ENCODE measurements at regions not wholly inside any gene's neighbourhood (a gene's known extent, or its start where the extent isn't known, plus 50 kb on each side); places are given as distances from the start of the nearest gene placed in this dataset.

DNA sequence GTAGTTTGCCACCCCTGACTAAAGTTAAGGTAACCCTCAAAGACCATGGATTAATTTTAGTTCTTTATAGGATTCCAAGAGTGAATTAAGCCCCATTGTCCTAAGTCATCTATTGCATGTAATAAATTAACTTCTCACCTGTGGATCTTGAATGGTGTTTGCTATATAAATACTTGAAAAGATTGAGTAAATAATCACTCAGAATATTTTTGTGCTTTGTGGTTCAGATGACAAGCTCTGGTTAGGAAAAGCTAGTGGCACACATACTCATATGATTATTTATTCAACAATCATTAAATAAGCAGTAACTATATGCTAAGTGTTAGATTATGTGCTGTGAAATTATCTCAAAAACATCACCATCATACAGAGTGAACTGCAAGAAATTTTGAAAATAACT, 203.2 kb downstream of the OGFRL1 start:
- H3K79me2 ChIP-seq (ENCODE audit: insufficient read depth, low read length) = no peaks in the 10 kb centered on the region
- TF ChIP-seq, protein P1, sequence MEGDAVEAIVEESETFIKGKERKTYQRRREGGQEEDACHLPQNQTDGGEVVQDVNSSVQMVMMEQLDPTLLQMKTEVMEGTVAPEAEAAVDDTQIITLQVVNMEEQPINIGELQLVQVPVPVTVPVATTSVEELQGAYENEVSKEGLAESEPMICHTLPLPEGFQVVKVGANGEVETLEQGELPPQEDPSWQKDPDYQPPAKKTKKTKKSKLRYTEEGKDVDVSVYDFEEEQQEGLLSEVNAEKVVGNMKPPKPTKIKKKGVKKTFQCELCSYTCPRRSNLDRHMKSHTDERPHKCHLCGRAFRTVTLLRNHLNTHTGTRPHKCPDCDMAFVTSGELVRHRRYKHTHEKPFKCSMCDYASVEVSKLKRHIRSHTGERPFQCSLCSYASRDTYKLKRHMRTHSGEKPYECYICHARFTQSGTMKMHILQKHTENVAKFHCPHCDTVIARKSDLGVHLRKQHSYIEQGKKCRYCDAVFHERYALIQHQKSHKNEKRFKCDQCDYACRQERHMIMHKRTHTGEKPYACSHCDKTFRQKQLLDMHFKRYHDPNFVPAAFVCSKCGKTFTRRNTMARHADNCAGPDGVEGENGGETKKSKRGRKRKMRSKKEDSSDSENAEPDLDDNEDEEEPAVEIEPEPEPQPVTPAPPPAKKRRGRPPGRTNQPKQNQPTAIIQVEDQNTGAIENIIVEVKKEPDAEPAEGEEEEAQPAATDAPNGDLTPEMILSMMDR (IDR thresholded peaks at IDR 0.05) = no peak
- H2AFZ ChIP-seq (ENCODE audit: insufficient read depth, low read depth, low read length, poor library complexity, severe bottlenecking) = no peak overlapping the region
- H4K20me1 ChIP-seq (ENCODE audit: insufficient read depth, low read length) = no peaks in the 10 kb centered on the region
- intact Hi-C loops (cut with micrococcal nuclease) = no loop called here
- Mint-ChIP-seq H3K4me3 (no peak overlapping the region), H3K4me1 (peaks cover 15% of the 10 kb centered on the region), H3K27ac (no peak overlapping the region), H3K36me3 (no peaks in the 10 kb centered on the region), H3K9me3 (peaks cover 0 to 1% (median 0%) of the 10 kb centered on the region in 7 donors), H3K27me3 (ENCODE audit: low read depth in 3 of 3) (peaks cover 0 to 4% (median 0%) of the 10 kb centered on the region in 3 donors)
- H3K4me3 ChIP-seq (replicated peaks in 1 of 3; ENCODE audit: low read depth in 2 of 3, low read length in 3 of 3) = no peak overlapping the region
- H3K4me1 ChIP-seq (ENCODE audit: control insufficient read depth in 1 of 2, insufficient read depth in 2 of 2, low read length in 2 of 2) = peaks cover 4 to 5% of the 10 kb centered on the region in 2 donors
- H3K27me3 ChIP-seq (ENCODE audit: control insufficient read depth in 2 of 2, insufficient read depth in 2 of 2, low read length in 2 of 2) = no peaks in the 10 kb centered on the region
- H3K36me3 ChIP-seq (replicated peaks in 1 of 2; ENCODE audit: control insufficient read depth in 1 of 2, insufficient read depth in 2 of 2, low read length in 2 of 2) = no peaks in the 10 kb centered on the region
- H3K27ac ChIP-seq (ENCODE audit: low read depth in 1 of 2, low read length in 2 of 2) = no peak overlapping the region
- H3K4me2 ChIP-seq (replicated peaks; ENCODE audit: extremely low read depth, low read length, poor library complexity, severe bottlenecking) = no peak overlapping the region
- DNase-seq = no peak
- no peak overlapping the region for H3K9ac ChIP-seq (ENCODE audit: insufficient read depth, low read length, poor library complexity, severe bottlenecking)
- no peaks in the 10 kb centered on the region for H3K9me3 ChIP-seq (replicated peaks in 1 of 2; ENCODE audit: control insufficient read depth in 1 of 2, insufficient read depth in 1 of 2, low read length in 2 of 2)

DNA sequence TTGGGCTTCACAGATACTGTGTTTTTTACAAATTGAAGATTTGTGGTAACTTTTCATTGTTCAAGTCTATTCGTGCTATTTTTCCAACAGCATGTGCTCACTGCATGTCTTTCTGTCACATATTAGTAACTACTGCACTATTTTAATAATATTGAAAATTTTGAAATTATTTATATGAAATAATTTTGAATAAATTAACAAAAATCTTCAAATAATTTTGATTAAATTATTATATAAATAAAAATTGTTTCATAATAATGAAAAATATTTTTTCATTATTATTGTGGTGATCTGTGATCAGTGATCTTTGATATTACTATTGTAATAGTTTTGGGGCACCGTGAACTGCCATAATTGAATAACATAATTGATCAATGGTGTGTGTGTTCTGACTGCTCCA, 204.1 kb downstream of the OGFRL1 start:
- TF ChIP-seq, protein P1 (IDR thresholded peaks at IDR 0.05) = no peak
- H3K9ac ChIP-seq (ENCODE audit: insufficient read depth, low read length, poor library complexity, severe bottlenecking) = no peak overlapping the region
- no peaks in the 10 kb centered on the region for H3K27me3 ChIP-seq (ENCODE audit: control insufficient read depth in 2 of 2, insufficient read depth in 2 of 2, low read length in 2 of 2)
- no peaks in the 10 kb centered on the region for H3K9me3 ChIP-seq (replicated peaks in 1 of 2; ENCODE audit: control insufficient read depth in 1 of 2, insufficient read depth in 1 of 2, low read length in 2 of 2)
- DNase-seq = no peak
- H3K4me1 ChIP-seq (ENCODE audit: control insufficient read depth in 1 of 2, insufficient read depth in 2 of 2, low read length in 2 of 2) = peaks cover 4 to 5% of the 10 kb centered on the region in 2 donors
- intact Hi-C loops (cut with micrococcal nuclease) = no loop called here
- no peaks in the 10 kb centered on the region for H3K36me3 ChIP-seq (replicated peaks in 1 of 2; ENCODE audit: control insufficient read depth in 1 of 2, insufficient read depth in 2 of 2, low read length in 2 of 2)
- no peak overlapping the region for H3K4me3 Mint-ChIP-seq
- H3K9me3 Mint-ChIP-seq = peaks cover 0 to 1% (median 0%) of the 10 kb centered on the region in 7 donors
- H3K36me3 Mint-ChIP-seq = no peaks in the 10 kb centered on the region
- H4K20me1 ChIP-seq (ENCODE audit: insufficient read depth, low read length) = no peaks in the 10 kb centered on the region
- H2AFZ ChIP-seq (ENCODE audit: insufficient read depth, low read depth, low read length, poor library complexity, severe bottlenecking) = no peak overlapping the region
- peaks cover 15% of the 10 kb centered on the region for H3K4me1 Mint-ChIP-seq
- no peaks in the 10 kb centered on the region for H3K79me2 ChIP-seq (ENCODE audit: insufficient read depth, low read length)
- H3K27ac ChIP-seq (ENCODE audit: low read depth in 1 of 2, low read length in 2 of 2) = no peak overlapping the region
- no peak overlapping the region for H3K4me2 ChIP-seq (replicated peaks; ENCODE audit: extremely low read depth, low read length, poor library complexity, severe bottlenecking)
- H3K4me3 ChIP-seq (replicated peaks in 1 of 3; ENCODE audit: low read depth in 2 of 3, low read length in 3 of 3) = no peak overlapping the region
- no peak overlapping the region for H3K27ac Mint-ChIP-seq
- peaks cover 0 to 4% (median 0%) of the 10 kb centered on the region in 3 donors for H3K27me3 Mint-ChIP-seq (ENCODE audit: low read depth in 3 of 3)
- no CpG with 5 or more reads among the region's 2 CpGs for WGBS (ENCODE audit: insufficient coverage)

Data from CD14-positive monocyte (primary cell).